CD4-positive, CD25-positive, alpha-beta regulatory T cell (primary cell): ENCODE measurements at regions not wholly inside any gene's neighbourhood (a gene's known extent, or its start where the extent isn't known, plus 50 kb on each side); places are given as distances from the start of the nearest gene placed in this dataset.

Source experiments
- ATAC-seq, 2 donors: fragments of 150-1000 bp; cut with Tn5 transposase; one replicate each; pipeline ENCODE4 v1.10.0; 2021; ENCODE audit warnings: low read depth in 2 of 2, moderate number of reproducible peaks in 2 of 2, moderate library complexity in 1 of 2
- DNase-seq, 3 donors: peaks; one replicate each; pipeline versions ENCODE4 v3.0.0 to v3.0.0-alpha.2; 2012 to 2022; ENCODE audit warnings: mixed read lengths in 1 of 3
- H3K27ac ChIP-seq: one replicate; pipeline ENCODE4 v1.7.0; 2013; ENCODE audit warnings: mild to moderate bottlenecking, low read length; ENCODE audit not compliant: insufficient read depth, poor library complexity, severe bottlenecking
- H3K27me3 ChIP-seq: one replicate; pipeline ENCODE4 v1.7.0; 2013; ENCODE audit warnings: low read length; ENCODE audit not compliant: control insufficient read depth, insufficient read depth
- H3K36me3 ChIP-seq: one replicate; pipeline ENCODE4 v1.7.0; 2013; ENCODE audit warnings: mild to moderate bottlenecking, low read length, moderate library complexity; ENCODE audit not compliant: control insufficient read depth, insufficient read depth
- H3K4me1 ChIP-seq: 2 replicates; pipeline ENCODE4 v1.7.0; 2013; ENCODE audit warnings: mild to moderate bottlenecking, low read length; ENCODE audit not compliant: insufficient read depth, control insufficient read depth, poor library complexity, severe bottlenecking
- H3K4me3 ChIP-seq: one replicate; pipeline ENCODE4 v1.7.0; 2013; ENCODE audit warnings: low read depth, mild to moderate bottlenecking, low read length, moderate library complexity
- H3K9me3 ChIP-seq, 2 experiments: 1 replicate in 1 of 2; 2 replicates in 1 of 2; pipeline ENCODE4 v1.7.0; 2013; ENCODE audit warnings: low read length in 2 of 2, mild to moderate bottlenecking in 1 of 2, moderate library complexity in 1 of 2; ENCODE audit not compliant: control insufficient read depth in 2 of 2
- H3K27ac Mint-ChIP-seq, 3 donors: one replicate each; pipeline ENCODE4 v1.8.0; 2020 to 2022; ENCODE audit warnings: mild to moderate bottlenecking in 3 of 3, mixed read lengths in 3 of 3, moderate library complexity in 2 of 3
- H3K27me3 Mint-ChIP-seq: one replicate; pipeline ENCODE4 v1.8.0; 2022; ENCODE audit warnings: mild to moderate bottlenecking, mixed read lengths
- H3K36me3 Mint-ChIP-seq: one replicate; pipeline ENCODE4 v1.8.0; 2020; ENCODE audit warnings: mixed read lengths
- H3K4me1 Mint-ChIP-seq, 4 donors: one replicate each; pipeline ENCODE4 v1.8.0; 2020 to 2022; ENCODE audit warnings: mixed read lengths in 4 of 4, mild to moderate bottlenecking in 1 of 4
- H3K4me3 Mint-ChIP-seq, 4 donors: one replicate each; pipeline ENCODE4 v1.8.0; 2020 to 2022; ENCODE audit warnings: mild to moderate bottlenecking in 4 of 4, mixed read lengths in 4 of 4, moderate library complexity in 3 of 4
- H3K9me3 Mint-ChIP-seq, 7 donors: one replicate each; pipeline ENCODE4 v1.8.0; 2020 to 2022; ENCODE audit warnings: mixed read lengths in 7 of 7, mild to moderate bottlenecking in 3 of 7, moderate library complexity in 2 of 7

DNA sequence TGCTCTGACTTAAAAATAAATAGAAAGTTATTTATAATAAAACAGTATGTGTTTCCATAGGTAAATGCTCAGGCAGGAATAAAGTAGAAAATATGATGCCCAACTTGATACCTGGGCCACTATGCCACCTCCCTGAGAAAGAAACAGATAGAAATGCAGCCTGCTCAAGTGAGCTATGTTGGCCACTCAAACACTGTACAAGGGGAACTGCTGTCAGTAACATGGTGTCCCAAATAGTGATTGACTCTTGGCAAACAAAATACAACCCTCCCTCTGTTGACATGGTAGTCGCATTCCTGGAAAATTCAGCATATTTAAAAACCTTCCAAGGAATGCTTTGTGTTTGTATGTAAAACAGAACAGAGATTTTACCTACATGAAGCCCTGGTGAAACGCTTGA, 66.9 kb upstream of the KCNE2 start:
- no peaks in the 10 kb centered on the region for H3K4me1 Mint-ChIP-seq

DNA sequence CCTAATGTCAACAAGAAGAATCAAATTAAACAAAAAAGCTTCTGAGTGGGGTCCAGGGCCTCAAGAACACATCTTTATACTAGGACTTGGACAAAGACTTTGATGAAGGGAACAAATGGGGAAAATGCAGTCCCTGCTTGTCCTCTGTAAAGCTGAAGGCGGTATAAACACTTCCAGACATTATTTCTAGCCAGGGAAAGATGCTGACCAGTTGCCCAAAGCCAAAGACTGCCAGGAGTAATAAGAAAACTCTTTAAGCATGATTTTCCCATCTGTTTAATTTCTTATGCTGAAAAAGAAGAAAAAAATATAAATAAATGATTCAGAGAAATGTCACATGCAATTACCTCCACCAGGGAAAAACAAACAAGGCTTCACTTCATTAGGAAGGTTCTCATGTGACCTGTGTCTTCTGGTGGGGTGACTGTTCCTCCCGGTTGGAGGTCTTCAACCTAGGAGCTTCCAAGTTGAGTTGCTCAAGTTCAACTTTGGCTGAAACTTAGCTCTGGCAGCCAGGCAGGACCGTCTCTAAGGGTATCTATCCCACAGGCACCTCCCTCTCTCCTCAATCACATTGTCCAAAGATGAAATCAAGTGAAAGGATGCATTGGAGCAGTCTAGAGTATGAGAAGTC, 65.2 kb upstream of the KCNE2 start:
- Histone ChIP-seq H3K36me3 (no peaks in the 10 kb centered on the region), H3K4me3 (no peak overlapping the region), H3K4me1 (no peaks in the 10 kb centered on the region), H3K9me3 (peaks cover 0 to 6% of the 10 kb centered on the region in 2 experiments), H3K27ac (no peak overlapping the region), H3K27me3 (peaks cover 9% of the 10 kb centered on the region)
- no peaks in the 10 kb centered on the region for H3K36me3 Mint-ChIP-seq
- H3K9me3 Mint-ChIP-seq = peaks cover 0 to 5% (median 3%) of the 10 kb centered on the region in 7 donors
- DNase-seq (no peak), ATAC-seq (no peak)
- no peak overlapping the region for H3K4me3 Mint-ChIP-seq
- no peak overlapping the region for H3K27ac Mint-ChIP-seq
- H3K27me3 Mint-ChIP-seq = peaks cover 11% of the 10 kb centered on the region
- no peaks in the 10 kb centered on the region for H3K4me1 Mint-ChIP-seq

More for the DNA sequence above, 66.9 kb upstream of the KCNE2 start:
- Histone ChIP-seq H3K4me1 (no peaks in the 10 kb centered on the region), H3K9me3 (peaks cover 0 to 6% of the 10 kb centered on the region in 2 experiments), H3K4me3 (no peak overlapping the region), H3K27me3 (peaks cover 3% of the 10 kb centered on the region), H3K36me3 (no peaks in the 10 kb centered on the region), H3K27ac (no peak overlapping the region)
- no peak for DNase-seq
- no peak overlapping the region for H3K4me3 Mint-ChIP-seq
- peaks cover 11% of the 10 kb centered on the region for H3K27me3 Mint-ChIP-seq
- no peak for ATAC-seq
- no peak overlapping the region for H3K27ac Mint-ChIP-seq
- no peaks in the 10 kb centered on the region for H3K36me3 Mint-ChIP-seq
- H3K9me3 Mint-ChIP-seq = peaks cover 0 to 10% (median 3%) of the 10 kb centered on the region in 7 donors

DNA sequence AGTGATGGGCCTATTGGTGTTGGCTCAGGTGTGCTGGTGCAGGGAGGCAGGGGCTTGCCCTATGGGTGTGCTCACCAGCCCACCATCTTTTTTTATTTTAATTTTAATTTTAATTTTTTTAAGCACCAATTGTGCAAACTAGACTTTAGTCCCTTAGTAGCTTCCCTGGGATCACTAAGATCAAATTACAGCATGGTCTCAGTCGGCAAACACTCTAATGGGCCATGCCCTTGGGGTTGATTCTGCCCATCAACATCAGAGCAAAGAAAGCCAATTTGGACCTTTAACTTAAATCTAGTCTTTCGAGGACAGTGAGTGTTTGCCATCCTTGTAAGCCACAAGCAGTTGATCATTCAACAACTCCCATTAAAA, 64.7 kb upstream of the KCNE2 start:
- DNase-seq (no peak), ATAC-seq (no peak)
- Histone ChIP-seq H3K4me3 (no peak overlapping the region), H3K36me3 (no peaks in the 10 kb centered on the region), H3K4me1 (no peaks in the 10 kb centered on the region), H3K27me3 (peaks cover 9% of the 10 kb centered on the region), H3K9me3 (peaks cover 0 to 6% of the 10 kb centered on the region in 2 experiments), H3K27ac (no peak overlapping the region)
- Mint-ChIP-seq H3K4me3 (no peak overlapping the region), H3K9me3 (peaks cover 0 to 5% (median 3%) of the 10 kb centered on the region in 7 donors), H3K27me3 (peaks cover 11% of the 10 kb centered on the region), H3K4me1 (no peaks in the 10 kb centered on the region), H3K36me3 (no peaks in the 10 kb centered on the region), H3K27ac (no peak overlapping the region)

DNA sequence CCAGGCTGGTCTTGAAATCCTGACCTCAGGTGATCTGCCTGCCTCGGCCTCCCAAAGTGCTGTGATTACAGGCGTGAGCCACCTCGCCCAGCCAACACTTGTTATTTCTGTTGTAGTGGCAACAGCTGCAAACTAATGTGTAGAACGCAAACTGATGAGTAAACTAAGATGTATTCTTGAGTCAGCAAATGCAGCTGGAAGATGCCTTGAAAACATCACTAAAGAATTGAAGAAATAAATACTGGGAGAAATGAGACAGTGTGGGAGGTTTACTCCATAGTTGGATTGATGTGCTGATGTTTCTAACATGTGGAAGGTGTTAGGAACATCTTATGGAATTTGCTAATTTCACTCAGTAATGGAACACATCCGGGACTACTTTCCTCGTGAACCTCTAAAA, 61.3 kb upstream of the KCNE2 start:
- Histone ChIP-seq H3K9me3 (peaks cover 0 to 6% of the 10 kb centered on the region in 2 experiments), H3K27ac (no peak overlapping the region), H3K36me3 (no peaks in the 10 kb centered on the region), H3K27me3 (peaks cover 9% of the 10 kb centered on the region), H3K4me3 (no peak overlapping the region), H3K4me1 (no peaks in the 10 kb centered on the region)
- H3K9me3 Mint-ChIP-seq = peaks cover 0 to 4% (median 2%) of the 10 kb centered on the region in 7 donors
- no peaks in the 10 kb centered on the region for H3K4me1 Mint-ChIP-seq
- H3K27me3 Mint-ChIP-seq = peaks cover 7% of the 10 kb centered on the region
- no peak overlapping the region for H3K27ac Mint-ChIP-seq
- ATAC-seq = no peak
- H3K4me3 Mint-ChIP-seq = no peak overlapping the region
- DNase-seq = no peak
- no peaks in the 10 kb centered on the region for H3K36me3 Mint-ChIP-seq

DNA sequence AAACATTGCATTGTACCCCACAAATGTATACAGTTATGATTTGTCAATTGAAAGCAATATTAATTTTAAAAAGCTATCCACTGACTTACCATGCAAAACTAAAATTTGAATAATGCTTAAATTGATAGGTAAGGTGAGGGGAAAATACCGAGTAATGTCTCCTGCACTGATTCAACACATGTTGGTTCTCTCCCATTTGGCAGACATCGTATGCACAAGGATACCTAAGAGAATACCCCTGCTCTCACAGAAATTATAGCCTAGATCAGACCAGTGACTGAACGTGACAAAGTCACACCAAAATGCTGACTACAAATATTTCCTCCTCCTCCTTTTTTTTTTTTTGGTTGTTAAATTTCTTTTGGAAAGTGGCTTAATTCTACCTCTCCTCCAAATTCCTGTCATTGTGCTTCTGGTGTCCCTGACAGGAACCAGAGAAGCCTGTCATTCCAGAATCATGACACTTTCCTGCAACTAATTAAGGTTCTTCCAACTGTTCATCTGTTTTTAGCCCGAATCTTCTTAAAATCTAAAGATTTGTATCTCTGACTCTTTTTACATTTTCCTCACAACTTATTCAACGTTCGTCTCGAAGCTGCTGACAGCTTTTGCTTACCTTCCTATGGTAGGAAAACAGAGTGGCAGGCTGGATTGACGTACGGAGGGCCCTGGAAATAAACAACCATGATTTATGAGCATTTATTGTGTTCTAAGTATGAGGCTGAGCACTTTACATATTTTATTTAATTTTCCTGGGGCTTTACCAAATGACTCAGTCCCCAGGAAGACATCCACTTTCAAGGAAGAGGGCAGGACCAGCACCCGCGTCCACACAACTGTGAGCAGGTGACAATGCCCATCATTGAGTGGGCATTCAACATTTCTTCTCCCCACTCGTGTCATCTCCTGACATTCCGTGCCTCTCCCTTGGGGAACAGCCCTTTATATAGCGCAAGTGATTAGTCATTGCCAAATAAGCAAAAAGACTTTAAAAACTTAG, 57.9 kb upstream of the KCNE2 start:
- no peaks in the 10 kb centered on the region for H3K36me3 Mint-ChIP-seq
- Histone ChIP-seq H3K9me3 (peaks cover 0 to 2% of the 10 kb centered on the region in 2 experiments), H3K4me3 (no peak overlapping the region), H3K36me3 (no peaks in the 10 kb centered on the region), H3K4me1 (no peaks in the 10 kb centered on the region), H3K27me3 (peaks cover 8% of the 10 kb centered on the region), H3K27ac (no peak overlapping the region)
- no peak overlapping the region for H3K27ac Mint-ChIP-seq
- H3K9me3 Mint-ChIP-seq = peaks cover 0 to 3% (median 2%) of the 10 kb centered on the region in 7 donors
- H3K4me3 Mint-ChIP-seq = no peak overlapping the region
- DNase-seq (no peak), ATAC-seq (no peak)
- H3K27me3 Mint-ChIP-seq = peaks cover 3% of the 10 kb centered on the region
- H3K4me1 Mint-ChIP-seq = no peaks in the 10 kb centered on the region

GRCh38 chr21:34307991-34308532, 55.7 kb upstream of the KCNE2 start:
- Mint-ChIP-seq H3K9me3 (peaks cover 0 to 2% (median 0%) of the 10 kb centered on the region in 7 donors), H3K4me3 (no peak overlapping the region), H3K27ac (peak overlapping the region in 1 of 3 donors; percentile 9), H3K4me1 (no peaks in the 10 kb centered on the region), H3K27me3 (no peaks in the 10 kb centered on the region), H3K36me3 (no peaks in the 10 kb centered on the region)
- no peaks in the 10 kb centered on the region for H3K9me3 ChIP-seq
- DNase-seq (no peak), ATAC-seq (no peak)
- H3K4me3 ChIP-seq = no peak overlapping the region
- peaks cover under 1% of the 10 kb centered on the region for H3K27me3 ChIP-seq
- no peaks in the 10 kb centered on the region for H3K36me3 ChIP-seq
- H3K4me1 ChIP-seq = no peaks in the 10 kb centered on the region
- no peak overlapping the region for H3K27ac ChIP-seq

GRCh38 chr21:34311561-34312330, 52.1 kb upstream of the KCNE2 start:
- no peaks in the 10 kb centered on the region for H3K36me3 ChIP-seq
- no peaks in the 10 kb centered on the region for H3K36me3 Mint-ChIP-seq
- H3K4me1 Mint-ChIP-seq = no peaks in the 10 kb centered on the region
- H3K4me3 Mint-ChIP-seq = no peak overlapping the region
- H3K27ac ChIP-seq = no peak overlapping the region
- no peaks in the 10 kb centered on the region for H3K9me3 ChIP-seq
- peak overlapping the region in 1 of 3 donors; percentile 50 for H3K27ac Mint-ChIP-seq
- no peaks in the 10 kb centered on the region for H3K27me3 Mint-ChIP-seq
- H3K4me1 ChIP-seq = no peaks in the 10 kb centered on the region
- ATAC-seq (no peak), DNase-seq (no peak)
- peaks cover 2% of the 10 kb centered on the region for H3K27me3 ChIP-seq
- H3K9me3 Mint-ChIP-seq = peaks cover 0 to 2% (median 0%) of the 10 kb centered on the region in 7 donors
- H3K4me3 ChIP-seq = no peak overlapping the region
